CD4-positive, alpha-beta T cell treated with Interleukin-15 for 4 hours (primary cell): ENCODE measurements at regions not wholly inside any gene's neighbourhood (a gene's known extent, or its start where the extent isn't known, plus 50 kb on each side); places are given as distances from the start of the nearest gene placed in this dataset.
A peak's percentile ranks its signal among the peaks of the same experiment; 100 is the strongest.
"Not testable (repeated sequence)": the region's sequence is repeated elsewhere in the genome, so short reads cannot be mapped to it uniquely, and the experiment has no call there.

Source experiments
- DNase-seq: peaks from one replicate; pipeline ENCODE4 v3.0.0-alpha.2; 2020; ENCODE audit warnings: low spot score

- DNase-seq, result no peak
Observed at GRCh38 chr15:66964791-66965190, 100.6 kb upstream of the SMAD3 start.

- DNase-seq, result no peak
Observed at GRCh38 chr15:66965201-66965900, 100.1 kb upstream of the SMAD3 start.

- DNase-seq, result peak; percentile 19
Observed at GRCh38 chr15:66966256-66966655, 99.1 kb upstream of the SMAD3 start.

GRCh38 chr15:66968806-66969596 is 96.4 kb upstream of the SMAD3 start:
- DNase-seq, result no peak

GRCh38 chr15:66974131-66974530 is 91.3 kb upstream of the SMAD3 start:
- not testable (repeated sequence) for DNase-seq

GRCh38 chr15:66976106-66976640 is 89.2 kb upstream of the SMAD3 start:
- not testable (repeated sequence) for DNase-seq

DNA sequence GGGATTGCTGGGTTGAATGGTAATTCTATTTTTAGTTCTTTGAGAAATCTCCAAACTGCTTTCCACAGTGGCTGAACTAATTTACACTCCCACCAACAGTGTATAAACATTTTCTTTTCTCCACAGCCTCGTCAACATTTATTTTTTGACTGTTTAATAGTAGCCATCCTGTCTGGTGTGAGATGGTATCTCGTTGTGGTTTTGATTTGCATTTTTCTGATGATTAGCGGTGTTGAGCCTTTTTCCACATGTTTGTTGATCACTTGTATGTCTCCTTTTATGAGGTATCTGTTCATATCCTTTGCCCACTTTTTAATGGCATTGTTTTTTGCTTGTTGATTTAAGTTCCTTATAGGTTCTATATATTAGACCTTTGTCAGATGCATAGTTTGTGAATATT is 85.1 kb upstream of the SMAD3 start:
- DNase-seq, result not testable (repeated sequence)

DNA sequence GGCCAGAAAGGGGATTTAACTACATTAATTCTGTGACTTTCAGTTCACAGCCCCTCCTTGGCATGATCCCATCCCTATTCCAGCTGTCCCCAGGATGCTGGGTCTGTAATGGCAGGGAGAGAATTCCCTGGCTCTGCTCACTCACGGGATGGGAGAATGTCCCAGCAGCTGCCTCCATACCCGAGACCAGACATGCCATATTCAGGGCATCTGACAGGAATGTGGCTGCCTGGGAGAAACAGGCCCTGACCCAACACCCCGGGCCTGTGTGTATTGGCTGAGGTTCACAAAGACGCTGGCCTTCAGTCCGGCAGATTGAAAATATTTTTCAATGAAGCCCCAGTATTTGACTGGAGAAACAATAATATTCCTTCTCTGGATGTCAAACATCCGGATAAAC is 83.6 kb upstream of the SMAD3 start:
- no peak for DNase-seq

DNA sequence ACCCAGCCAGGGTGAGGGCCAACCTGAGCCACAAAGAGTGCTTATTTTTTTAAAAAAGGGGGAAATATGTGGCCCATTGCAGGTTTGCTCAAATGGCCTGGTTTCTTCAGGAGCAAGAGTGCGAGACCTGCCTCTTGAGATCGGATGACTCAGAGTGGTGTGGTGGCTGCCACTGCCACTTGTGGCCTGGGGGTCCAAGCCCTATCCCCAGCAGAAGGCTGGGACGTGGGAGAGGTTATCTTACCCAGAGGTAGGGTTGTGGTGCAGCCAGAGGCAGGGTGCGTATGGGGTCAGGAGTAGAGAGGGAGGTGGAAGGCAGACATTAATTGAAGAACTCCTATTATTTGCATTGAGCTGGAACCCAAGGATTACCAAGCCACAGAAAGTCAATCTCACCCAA is 83.2 kb upstream of the SMAD3 start:
- no peak for DNase-seq

DNA sequence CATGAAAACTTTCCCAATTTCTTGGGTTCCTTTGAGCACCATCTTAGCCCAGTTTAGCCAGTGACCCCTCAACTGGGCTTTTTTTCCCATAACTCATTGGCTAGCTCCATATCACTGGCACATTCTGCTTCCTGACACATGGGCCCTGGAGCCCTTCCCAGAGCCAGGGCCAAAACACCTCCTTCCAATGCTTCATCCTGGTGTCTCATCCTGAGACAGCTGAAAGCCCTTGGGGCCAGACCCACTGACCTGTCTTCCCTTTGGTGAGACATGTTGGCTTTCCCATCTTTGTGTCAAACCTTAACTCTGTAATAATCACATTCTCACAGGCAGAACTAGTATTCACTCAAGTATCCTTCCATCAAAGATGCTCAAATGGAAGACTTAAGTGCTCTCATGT is 82.6 kb upstream of the SMAD3 start:
- no peak for DNase-seq

DNA sequence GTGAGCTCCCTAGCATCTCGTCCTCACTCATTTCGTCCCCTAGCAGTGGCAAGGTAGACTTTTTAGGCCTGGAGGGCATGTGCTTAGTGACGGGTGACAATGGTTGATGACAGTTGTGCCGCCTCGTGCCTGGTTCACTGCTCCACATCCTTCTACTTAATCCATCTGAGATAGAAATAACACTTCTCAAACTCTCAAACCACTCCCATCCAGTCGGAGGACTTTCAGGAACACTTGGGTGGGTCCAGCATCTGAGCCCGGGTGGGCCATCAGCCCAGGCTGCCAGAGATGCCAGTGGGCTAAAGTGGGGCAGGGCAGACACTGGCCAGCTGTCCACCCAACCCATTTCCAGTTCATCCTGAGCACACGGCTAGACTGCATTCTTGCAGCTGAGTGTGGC is 79.7 kb upstream of the SMAD3 start:
- DNase-seq, result no peak

- no peak for DNase-seq
Observed at GRCh38 chr15:66986951-66987350, 78.5 kb upstream of the SMAD3 start.

GRCh38 chr15:66993090-66993489 is 72.3 kb upstream of the SMAD3 start:
- DNase-seq, result no peak

- DNase-seq, result no peak
Observed at GRCh38 chr15:66993874-66994696, 71.3 kb upstream of the SMAD3 start.

GRCh38 chr15:66994927-66995656 is 70.3 kb upstream of the SMAD3 start:
- no peak for DNase-seq

GRCh38 chr15:66996094-66996493 is 69.3 kb upstream of the SMAD3 start:
- no peak for DNase-seq

GRCh38 chr15:66997212-66997611 is 68.2 kb upstream of the SMAD3 start:
- no peak for DNase-seq

DNA sequence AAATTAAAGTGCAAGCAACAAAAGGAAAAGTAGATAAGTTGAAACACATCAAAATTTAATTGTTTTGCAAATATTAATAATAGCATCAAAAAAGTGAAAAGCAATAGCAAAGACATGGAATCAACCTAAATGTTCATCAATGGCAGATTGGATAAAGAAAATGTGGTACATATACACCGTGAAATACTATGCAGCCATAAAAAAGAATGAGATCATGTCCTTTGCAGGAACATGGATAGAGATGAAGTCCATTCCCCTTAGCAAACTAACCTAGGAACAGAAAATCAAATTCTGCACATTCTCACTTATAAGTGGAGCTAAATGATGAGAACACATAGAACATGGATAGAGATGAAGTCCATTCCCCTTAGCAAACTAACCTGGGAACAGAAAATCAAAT is 67.2 kb upstream of the SMAD3 start:
- not testable (repeated sequence) for DNase-seq

- no peak for DNase-seq
Observed at GRCh38 chr15:66999046-66999968, 66.1 kb upstream of the SMAD3 start.

DNA sequence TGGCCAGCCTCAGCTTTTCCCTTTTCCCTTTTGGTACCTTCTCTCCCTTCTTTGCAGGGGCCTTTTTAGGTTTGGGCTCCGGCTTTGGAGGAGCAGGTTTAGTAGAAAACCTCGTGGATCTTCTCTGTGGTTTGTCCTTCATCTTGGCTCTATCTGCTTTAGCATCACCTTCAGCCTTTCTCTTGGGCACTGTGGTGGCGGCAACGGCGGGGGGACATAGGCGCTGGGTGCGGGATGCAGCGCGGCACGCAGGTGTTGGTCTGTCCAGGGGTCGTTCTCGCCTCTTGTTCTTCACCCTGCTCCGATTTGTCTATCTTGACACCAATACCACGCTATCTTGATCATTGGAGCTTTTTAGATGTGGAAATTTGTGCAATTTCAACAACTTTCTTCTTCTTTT is 64.5 kb upstream of the SMAD3 start:
- DNase-seq, result no peak

GRCh38 chr15:67002368-67002767 is 63.0 kb upstream of the SMAD3 start:
- DNase-seq, result no peak
